SK-N-SH treated with all-trans-retinoic acid at 6 μM for 48 hours (cell line): ENCODE measurements at regions not wholly inside any gene's neighbourhood (a gene's known extent, or its start where the extent isn't known, plus 50 kb on each side); places are given as distances from the start of the nearest gene placed in this dataset.

Experiments used
- ATAC-seq: fragments of 200-7000 bp; cut with Tn5 transposase; 3 replicates; pipeline ENCODE4 v1.9.1; 2020; ENCODE audit warnings: mild to moderate bottlenecking, moderate library complexity
- ARNTL ChIP-seq: fragments of 450-650 bp; formaldehyde crosslinking; IDR thresholded peaks from 2 replicates; pipeline ENCODE4 v1.5.0; 2020; ENCODE audit warnings: low read depth, mild to moderate bottlenecking, moderate library complexity, borderline replicate concordance
- BACH2 ChIP-seq: fragments of 250-450 bp; sonication (Bioruptor Pico); IDR thresholded peaks from 2 replicates; pipeline ENCODE4 v1.9.0; 2021; ENCODE audit warnings: mild to moderate bottlenecking, borderline replicate concordance
- ESRRG ChIP-seq: fragments of 250-450 bp; sonication (Bioruptor Pico); IDR thresholded peaks from 2 replicates; pipeline ENCODE4 v1.6.1; 2021; ENCODE audit warnings: mild to moderate bottlenecking
- GLIS3 ChIP-seq: fragments of 250-450 bp; sonication (Bioruptor Pico); IDR thresholded peaks from 2 replicates; pipeline ENCODE4 v1.5.0; 2020; ENCODE audit warnings: mild to moderate bottlenecking, moderate library complexity
- ISL1 ChIP-seq: fragments of 250-450 bp; sonication (Bioruptor Pico); IDR thresholded peaks from 2 replicates; pipeline ENCODE4 v2.1.2; 2022; ENCODE audit warnings: mild to moderate bottlenecking, moderate library complexity
- OSR1 ChIP-seq: fragments of 250-450 bp; sonication (Bioruptor Pico); IDR thresholded peaks from 2 replicates; pipeline ENCODE4 v1.8.0; 2022; ENCODE audit warnings: moderate library complexity, mild to moderate bottlenecking, inconsistent platforms
- PPARA ChIP-seq: fragments of 250-450 bp; sonication (Bioruptor Pico); IDR thresholded peaks from 2 replicates; pipeline ENCODE4 v1.5.0; 2020; ENCODE audit warnings: mild to moderate bottlenecking, borderline replicate concordance
- RARB ChIP-seq: fragments of 250-450 bp; sonication (Bioruptor Pico); IDR thresholded peaks from 2 replicates; pipeline ENCODE4 v1.8.0; 2021; ENCODE audit warnings: mild to moderate bottlenecking, moderate library complexity
- SNAI2 ChIP-seq: fragments of 250-450 bp; sonication (Bioruptor Pico); IDR thresholded peaks from 2 replicates; pipeline ENCODE4 v1.5.0; 2020; ENCODE audit warnings: mild to moderate bottlenecking, moderate library complexity
- ZC3H10 ChIP-seq: fragments of 250-450 bp; sonication (Bioruptor Pico); IDR thresholded peaks from 2 replicates; pipeline ENCODE4 v1.5.1; 2021; ENCODE audit warnings: mild to moderate bottlenecking, moderate library complexity
- ZFP30 ChIP-seq: fragments of 450-650 bp; formaldehyde crosslinking; IDR thresholded peaks from 2 replicates; pipeline ENCODE4 v1.5.0; 2022; ENCODE audit warnings: mild to moderate bottlenecking, moderate library complexity
- ZNF565 ChIP-seq: fragments of 450-650 bp; formaldehyde crosslinking; conservative IDR thresholded peaks from 2 replicates; pipeline ENCODE4 v1.5.0; 2020; ENCODE audit warnings: low read depth, mild to moderate bottlenecking, moderate library complexity
- ZNF70 ChIP-seq: fragments of 450-650 bp; formaldehyde crosslinking; IDR thresholded peaks from 2 replicates; pipeline ENCODE4 v1.5.0; 2020; ENCODE audit warnings: mild to moderate bottlenecking, moderate library complexity
- TF ChIP-seq, protein P1 (sequence below): fragments of 250-450 bp; sonication (Bioruptor Pico); IDR thresholded peaks from 2 replicates; pipeline ENCODE4 v1.8.0; 2021; ENCODE audit warnings: low read depth, mild to moderate bottlenecking, moderate library complexity, borderline replicate concordance
- TF ChIP-seq, protein P2 (sequence below): fragments of 250-450 bp; sonication (Bioruptor Pico); IDR thresholded peaks from 2 replicates; pipeline ENCODE4 v1.5.1; 2021; ENCODE audit warnings: mild to moderate bottlenecking, moderate library complexity
- TF ChIP-seq, protein P3 (sequence below): fragments of 250-450 bp; sonication (Bioruptor Pico); IDR thresholded peaks from 2 replicates; pipeline ENCODE4 v1.5.1; 2020; ENCODE audit warnings: low read depth, mild to moderate bottlenecking, moderate library complexity
- TF ChIP-seq, protein P4 (sequence below): fragments of 250-450 bp; sonication (Bioruptor Pico); IDR thresholded peaks from 2 replicates; pipeline ENCODE4 v1.5.0; 2020; ENCODE audit warnings: mild to moderate bottlenecking, moderate library complexity
- TF ChIP-seq, protein P5 (sequence below): fragments of 250-450 bp; sonication (Bioruptor Pico); IDR thresholded peaks from 2 replicates; pipeline ENCODE4 v1.8.0; 2020; ENCODE audit warnings: mild to moderate bottlenecking, moderate library complexity, borderline replicate concordance

DNA sequence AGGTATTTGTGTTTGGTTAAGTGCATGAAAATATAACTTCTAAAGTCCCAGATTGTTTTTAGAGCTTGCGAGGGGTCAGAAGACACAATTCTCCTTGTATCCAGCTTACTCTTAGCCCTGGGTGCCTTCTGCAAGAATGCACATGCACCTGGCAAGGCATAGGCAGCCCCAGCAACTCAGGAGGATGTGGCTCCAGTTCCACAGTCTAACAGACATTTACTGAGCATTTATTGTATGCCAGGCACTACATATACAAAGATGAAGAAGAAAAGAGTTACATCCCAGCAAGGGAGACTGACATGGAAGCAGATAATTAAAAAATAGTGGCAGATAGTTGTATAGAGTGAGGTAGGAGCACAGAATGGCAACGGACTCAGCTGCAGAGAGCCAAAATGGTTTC lies 101.1 kb upstream of the FRY start:
- TF ChIP-seq, protein P1, sequence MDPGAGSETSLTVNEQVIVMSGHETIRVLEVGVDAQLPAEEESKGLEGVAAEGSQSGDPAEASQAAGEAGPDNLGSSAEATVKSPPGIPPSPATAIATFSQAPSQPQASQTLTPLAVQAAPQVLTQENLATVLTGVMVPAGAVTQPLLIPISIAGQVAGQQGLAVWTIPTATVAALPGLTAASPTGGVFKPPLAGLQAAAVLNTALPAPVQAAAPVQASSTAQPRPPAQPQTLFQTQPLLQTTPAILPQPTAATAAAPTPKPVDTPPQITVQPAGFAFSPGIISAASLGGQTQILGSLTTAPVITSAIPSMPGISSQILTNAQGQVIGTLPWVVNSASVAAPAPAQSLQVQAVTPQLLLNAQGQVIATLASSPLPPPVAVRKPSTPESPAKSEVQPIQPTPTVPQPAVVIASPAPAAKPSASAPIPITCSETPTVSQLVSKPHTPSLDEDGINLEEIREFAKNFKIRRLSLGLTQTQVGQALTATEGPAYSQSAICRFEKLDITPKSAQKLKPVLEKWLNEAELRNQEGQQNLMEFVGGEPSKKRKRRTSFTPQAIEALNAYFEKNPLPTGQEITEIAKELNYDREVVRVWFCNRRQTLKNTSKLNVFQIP: no peak
- TF ChIP-seq, protein P2, sequence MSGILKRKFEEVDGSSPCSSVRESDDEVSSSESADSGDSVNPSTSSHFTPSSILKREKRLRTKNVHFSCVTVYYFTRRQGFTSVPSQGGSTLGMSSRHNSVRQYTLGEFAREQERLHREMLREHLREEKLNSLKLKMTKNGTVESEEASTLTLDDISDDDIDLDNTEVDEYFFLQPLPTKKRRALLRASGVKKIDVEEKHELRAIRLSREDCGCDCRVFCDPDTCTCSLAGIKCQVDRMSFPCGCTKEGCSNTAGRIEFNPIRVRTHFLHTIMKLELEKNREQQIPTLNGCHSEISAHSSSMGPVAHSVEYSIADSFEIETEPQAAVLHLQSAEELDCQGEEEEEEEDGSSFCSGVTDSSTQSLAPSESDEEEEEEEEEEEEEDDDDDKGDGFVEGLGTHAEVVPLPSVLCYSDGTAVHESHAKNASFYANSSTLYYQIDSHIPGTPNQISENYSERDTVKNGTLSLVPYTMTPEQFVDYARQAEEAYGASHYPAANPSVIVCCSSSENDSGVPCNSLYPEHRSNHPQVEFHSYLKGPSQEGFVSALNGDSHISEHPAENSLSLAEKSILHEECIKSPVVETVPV (CRISPR knock-in tag): no peak
- no peak for TF ChIP-seq SNAI2
- TF ChIP-seq ISL1 (CRISPR knock-in tag): no peak
- no peak for TF ChIP-seq RARB (CRISPR knock-in tag)
- TF ChIP-seq, protein P3, sequence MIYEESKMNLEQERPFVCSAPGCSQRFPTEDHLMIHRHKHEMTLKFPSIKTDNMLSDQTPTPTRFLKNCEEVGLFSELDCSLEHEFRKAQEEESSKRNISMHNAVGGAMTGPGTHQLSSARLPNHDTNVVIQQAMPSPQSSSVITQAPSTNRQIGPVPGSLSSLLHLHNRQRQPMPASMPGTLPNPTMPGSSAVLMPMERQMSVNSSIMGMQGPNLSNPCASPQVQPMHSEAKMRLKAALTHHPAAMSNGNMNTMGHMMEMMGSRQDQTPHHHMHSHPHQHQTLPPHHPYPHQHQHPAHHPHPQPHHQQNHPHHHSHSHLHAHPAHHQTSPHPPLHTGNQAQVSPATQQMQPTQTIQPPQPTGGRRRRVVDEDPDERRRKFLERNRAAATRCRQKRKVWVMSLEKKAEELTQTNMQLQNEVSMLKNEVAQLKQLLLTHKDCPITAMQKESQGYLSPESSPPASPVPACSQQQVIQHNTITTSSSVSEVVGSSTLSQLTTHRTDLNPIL (CRISPR knock-in tag): no peak
- no peak for TF ChIP-seq BACH2 (CRISPR knock-in tag)
- no peak for TF ChIP-seq ZFP30 (CRISPR knock-in tag)
- TF ChIP-seq ARNTL (CRISPR knock-in tag): no peak
- no peak for TF ChIP-seq ESRRG (CRISPR knock-in tag)
- no peak for TF ChIP-seq PPARA
- no peak for TF ChIP-seq OSR1 (CRISPR knock-in tag)
- TF ChIP-seq, protein P4, sequence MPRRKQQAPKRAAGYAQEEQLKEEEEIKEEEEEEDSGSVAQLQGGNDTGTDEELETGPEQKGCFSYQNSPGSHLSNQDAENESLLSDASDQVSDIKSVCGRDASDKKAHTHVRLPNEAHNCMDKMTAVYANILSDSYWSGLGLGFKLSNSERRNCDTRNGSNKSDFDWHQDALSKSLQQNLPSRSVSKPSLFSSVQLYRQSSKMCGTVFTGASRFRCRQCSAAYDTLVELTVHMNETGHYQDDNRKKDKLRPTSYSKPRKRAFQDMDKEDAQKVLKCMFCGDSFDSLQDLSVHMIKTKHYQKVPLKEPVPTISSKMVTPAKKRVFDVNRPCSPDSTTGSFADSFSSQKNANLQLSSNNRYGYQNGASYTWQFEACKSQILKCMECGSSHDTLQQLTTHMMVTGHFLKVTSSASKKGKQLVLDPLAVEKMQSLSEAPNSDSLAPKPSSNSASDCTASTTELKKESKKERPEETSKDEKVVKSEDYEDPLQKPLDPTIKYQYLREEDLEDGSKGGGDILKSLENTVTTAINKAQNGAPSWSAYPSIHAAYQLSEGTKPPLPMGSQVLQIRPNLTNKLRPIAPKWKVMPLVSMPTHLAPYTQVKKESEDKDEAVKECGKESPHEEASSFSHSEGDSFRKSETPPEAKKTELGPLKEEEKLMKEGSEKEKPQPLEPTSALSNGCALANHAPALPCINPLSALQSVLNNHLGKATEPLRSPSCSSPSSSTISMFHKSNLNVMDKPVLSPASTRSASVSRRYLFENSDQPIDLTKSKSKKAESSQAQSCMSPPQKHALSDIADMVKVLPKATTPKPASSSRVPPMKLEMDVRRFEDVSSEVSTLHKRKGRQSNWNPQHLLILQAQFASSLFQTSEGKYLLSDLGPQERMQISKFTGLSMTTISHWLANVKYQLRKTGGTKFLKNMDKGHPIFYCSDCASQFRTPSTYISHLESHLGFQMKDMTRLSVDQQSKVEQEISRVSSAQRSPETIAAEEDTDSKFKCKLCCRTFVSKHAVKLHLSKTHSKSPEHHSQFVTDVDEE (CRISPR knock-in tag): no peak
- no peak for TF ChIP-seq ZNF70 (CRISPR knock-in tag)
- ATAC-seq: no peak

DNA sequence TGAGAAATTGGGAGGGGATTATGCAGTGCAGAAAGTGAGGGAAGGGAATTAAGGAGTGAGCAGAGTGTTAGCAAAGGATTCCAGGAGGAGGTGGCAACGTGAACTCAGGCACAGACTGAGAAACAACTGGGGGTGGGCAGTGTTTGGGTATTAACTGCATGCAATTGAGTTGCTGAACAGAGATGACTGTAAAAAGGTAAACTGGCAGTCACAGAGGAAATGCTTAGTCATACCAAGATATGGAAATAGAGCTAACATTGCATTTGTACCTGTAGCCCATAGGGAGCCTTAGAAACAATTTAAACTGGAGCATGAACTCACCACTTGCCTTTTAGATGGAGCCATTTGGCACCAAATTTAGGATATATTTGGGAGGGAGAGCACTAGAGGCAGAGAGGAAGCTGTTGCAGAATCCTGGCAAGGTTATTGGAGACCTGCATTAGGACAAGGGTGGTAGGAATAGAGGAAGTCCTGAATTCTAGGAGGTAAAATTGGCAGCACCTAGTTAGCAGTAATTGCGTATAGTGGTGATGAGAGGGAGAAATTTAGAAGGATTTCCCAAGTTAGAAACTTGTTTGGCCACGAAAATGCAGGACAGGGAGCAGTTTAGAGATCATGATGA lies 100.6 kb upstream of the FRY start:
- ATAC-seq: no peak
- TF ChIP-seq GLIS3: no peak
- no peak for TF ChIP-seq ZC3H10 (CRISPR knock-in tag)
- TF ChIP-seq, protein P2 (CRISPR knock-in tag): no peak
- no peak for TF ChIP-seq OSR1 (CRISPR knock-in tag)

DNA sequence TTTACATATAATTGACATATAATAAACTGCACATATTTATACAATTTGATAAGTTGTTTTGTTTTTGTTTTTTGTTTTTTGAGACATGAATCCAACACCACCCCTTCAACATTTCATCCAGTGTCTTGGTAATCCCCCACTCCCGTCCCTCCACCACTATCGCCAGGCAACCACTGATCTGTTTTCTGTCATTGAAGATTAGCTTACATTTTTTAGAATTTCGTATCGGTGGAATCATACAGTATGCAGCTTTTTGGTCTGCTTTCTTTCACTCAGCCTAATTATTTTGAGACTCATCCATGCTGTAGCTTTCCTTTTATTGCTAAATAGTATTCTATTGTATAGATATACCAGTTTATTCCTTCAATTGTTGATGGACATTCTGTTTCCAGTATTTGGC lies 94.1 kb upstream of the FRY start:
- 0 out of 2 replicates have a peak, but pooled peaks have one; percentile 25 for TF ChIP-seq ISL1 (CRISPR knock-in tag)
- TF ChIP-seq, protein P1: no peak
- TF ChIP-seq ZFP30 (CRISPR knock-in tag): no peak
- TF ChIP-seq, all 23 proteins: peak for 1
- ATAC-seq: no peak

DNA sequence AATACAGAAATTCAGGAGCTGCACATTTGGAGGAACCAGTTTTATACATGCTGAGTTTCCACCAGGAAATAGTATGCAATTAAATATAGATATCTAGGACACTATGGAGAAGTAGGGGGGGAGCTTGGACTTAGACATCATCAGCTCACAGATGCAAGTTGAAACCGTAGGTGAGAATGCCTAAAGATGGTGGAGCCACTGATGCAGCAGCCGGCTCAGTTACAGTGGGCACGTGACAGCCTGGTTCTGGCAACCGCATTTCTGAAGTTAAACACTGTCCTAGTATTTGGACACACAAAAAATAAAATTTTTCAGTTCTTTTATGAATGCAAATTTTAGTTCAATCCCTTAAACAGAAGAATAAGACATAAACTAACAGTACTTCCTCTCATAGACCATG lies 91.5 kb upstream of the FRY start:
- no peak for ATAC-seq
- TF ChIP-seq SNAI2 (no peak), ZFP30 (CRISPR knock-in tag) (no peak), GLIS3 (no peak), ZNF565 (CRISPR knock-in tag) (no peak)
- TF ChIP-seq, protein P2 (CRISPR knock-in tag): no peak
- TF ChIP-seq, protein P5, sequence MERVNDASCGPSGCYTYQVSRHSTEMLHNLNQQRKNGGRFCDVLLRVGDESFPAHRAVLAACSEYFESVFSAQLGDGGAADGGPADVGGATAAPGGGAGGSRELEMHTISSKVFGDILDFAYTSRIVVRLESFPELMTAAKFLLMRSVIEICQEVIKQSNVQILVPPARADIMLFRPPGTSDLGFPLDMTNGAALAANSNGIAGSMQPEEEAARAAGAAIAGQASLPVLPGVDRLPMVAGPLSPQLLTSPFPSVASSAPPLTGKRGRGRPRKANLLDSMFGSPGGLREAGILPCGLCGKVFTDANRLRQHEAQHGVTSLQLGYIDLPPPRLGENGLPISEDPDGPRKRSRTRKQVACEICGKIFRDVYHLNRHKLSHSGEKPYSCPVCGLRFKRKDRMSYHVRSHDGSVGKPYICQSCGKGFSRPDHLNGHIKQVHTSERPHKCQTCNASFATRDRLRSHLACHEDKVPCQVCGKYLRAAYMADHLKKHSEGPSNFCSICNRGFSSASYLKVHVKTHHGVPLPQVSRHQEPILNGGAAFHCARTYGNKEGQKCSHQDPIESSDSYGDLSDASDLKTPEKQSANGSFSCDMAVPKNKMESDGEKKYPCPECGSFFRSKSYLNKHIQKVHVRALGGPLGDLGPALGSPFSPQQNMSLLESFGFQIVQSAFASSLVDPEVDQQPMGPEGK (CRISPR knock-in tag): no peak
- TF ChIP-seq, protein P4 (CRISPR knock-in tag): no peak
